Loucy (cell line): ENCODE measurements at regions not wholly inside any gene's neighbourhood (a gene's known extent, or its start where the extent isn't known, plus 50 kb on each side); places are given as distances from the start of the nearest gene placed in this dataset.

Source experiments
- H2AFZ ChIP-seq: fragments of 200-600 bp; sonication (generic); 2 replicates; pipeline ENCODE4 v1.6.0; 2016; ENCODE audit warnings: antibody characterized with exemption, mild to moderate bottlenecking, low read length, moderate library complexity
- H3F3A ChIP-seq: fragments of 200-600 bp; 2 replicates; pipeline ENCODE4 v1.6.0; 2016; ENCODE audit warnings: antibody characterized with exemption, low read depth, mild to moderate bottlenecking
- H3K27me3 ChIP-seq: fragments of 200-600 bp; sonication (generic); 2 replicates; pipeline ENCODE4 v1.6.1; 2014; ENCODE audit warnings: low read length, mild to moderate bottlenecking; ENCODE audit not compliant: insufficient read depth, poor library complexity, severe bottlenecking
- H3K36me3 ChIP-seq: fragments of 200-600 bp; sonication (generic); 2 replicates; pipeline ENCODE4 v1.6.1; 2016; ENCODE audit warnings: low read length; ENCODE audit not compliant: insufficient read depth
- H3K4me1 ChIP-seq: fragments of 200-600 bp; sonication (generic); 2 replicates; pipeline ENCODE4 v1.5.1; 2014; ENCODE audit warnings: low read length, mild to moderate bottlenecking; ENCODE audit not compliant: insufficient read depth, poor library complexity, severe bottlenecking
- H3K4me2 ChIP-seq: fragments of 200-600 bp; sonication (generic); 2 replicates; pipeline ENCODE4 v1.6.0; 2014; ENCODE audit warnings: antibody characterized with exemption, low read length, low read depth, mild to moderate bottlenecking; ENCODE audit not compliant: poor library complexity, severe bottlenecking
- H3K4me3 ChIP-seq: fragments of 200-600 bp; sonication (generic); 2 replicates; pipeline ENCODE4 v1.5.1; 2014; ENCODE audit warnings: low read length, mild to moderate bottlenecking, mixed read lengths; ENCODE audit not compliant: poor library complexity, severe bottlenecking
- H3K79me2 ChIP-seq: fragments of 200-600 bp; sonication (generic); 2 replicates; pipeline ENCODE4 v1.6.1; 2014; ENCODE audit warnings: low read length; ENCODE audit not compliant: insufficient read depth
- H3K9ac ChIP-seq: fragments of 200-600 bp; sonication (generic); 2 replicates; pipeline ENCODE4 v1.6.0; 2014; ENCODE audit warnings: mild to moderate bottlenecking, low read depth, low read length, moderate library complexity; ENCODE audit not compliant: poor library complexity, severe bottlenecking
- H3K9me2 ChIP-seq: fragments of 200-600 bp; sonication (generic); replicated peaks from 2 replicates; pipeline ENCODE4 v1.6.1; 2016; ENCODE audit warnings: low read depth, low read length, mixed read lengths
- H3K9me3 ChIP-seq: fragments of 200-600 bp; sonication (generic); 2 replicates; pipeline ENCODE4 v1.6.1; 2014; ENCODE audit warnings: mild to moderate bottlenecking, antibody characterized with exemption, low read length, low read depth; ENCODE audit not compliant: insufficient read depth
- H4K20me1 ChIP-seq: fragments of 200-600 bp; sonication (generic); 2 replicates; pipeline ENCODE4 v1.6.0; 2014; ENCODE audit warnings: antibody characterized with exemption, low read length, mild to moderate bottlenecking; ENCODE audit not compliant: insufficient read depth, poor library complexity, severe bottlenecking
- EZH2phosphoT487 ChIP-seq: fragments of 200-600 bp; IDR thresholded peaks from 2 replicates; pipeline ENCODE4 v1.6.1; 2018; ENCODE audit warnings: antibody characterized with exemption, mild to moderate bottlenecking, moderate library complexity, borderline replicate concordance
- TF ChIP-seq, protein P1 (sequence below): fragments of 200-600 bp; sonication (generic); conservative IDR thresholded peaks from 2 replicates; pipeline ENCODE4 v1.5.1; 2014; ENCODE audit warnings: mild to moderate bottlenecking, antibody characterized with exemption, low read length

DNA sequence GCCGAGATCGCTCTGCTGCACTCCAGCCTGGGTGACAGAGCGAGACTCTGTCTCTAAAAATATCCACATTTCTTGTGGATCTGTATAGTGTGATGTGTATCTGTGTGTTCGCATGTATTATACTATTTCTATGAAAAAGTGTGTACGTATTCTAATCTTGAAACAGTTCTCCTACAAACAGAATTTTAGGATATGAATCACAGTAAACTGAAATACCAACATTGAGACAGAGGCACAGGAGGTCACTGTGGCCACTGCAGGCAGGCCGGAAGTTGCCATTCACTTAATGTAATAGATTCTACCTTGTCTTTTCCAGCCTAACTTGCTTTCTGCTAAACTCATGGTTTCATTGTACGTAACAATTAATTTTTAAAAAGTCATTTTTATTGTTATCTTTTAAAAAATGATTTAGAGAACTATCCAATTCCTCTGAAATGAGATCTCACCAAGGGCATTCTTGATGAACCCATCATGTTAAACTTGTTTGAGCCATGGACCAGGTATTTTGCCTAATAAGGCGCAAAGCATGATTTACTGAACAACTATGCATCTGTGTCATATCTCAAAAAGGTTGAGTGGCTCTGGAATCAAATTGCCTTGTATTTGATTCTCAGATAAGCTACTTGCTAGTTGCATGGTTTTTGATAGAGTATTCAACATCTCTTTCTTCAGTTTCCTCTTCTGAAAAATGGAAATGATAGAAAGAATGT, 154.9 kb upstream of the GYPA start:
- no peaks in the 10 kb centered on the region for H4K20me1 ChIP-seq
- H3K4me1 ChIP-seq = no peaks in the 10 kb centered on the region
- TF ChIP-seq EZH2phosphoT487 = no peak
- TF ChIP-seq, protein P1, sequence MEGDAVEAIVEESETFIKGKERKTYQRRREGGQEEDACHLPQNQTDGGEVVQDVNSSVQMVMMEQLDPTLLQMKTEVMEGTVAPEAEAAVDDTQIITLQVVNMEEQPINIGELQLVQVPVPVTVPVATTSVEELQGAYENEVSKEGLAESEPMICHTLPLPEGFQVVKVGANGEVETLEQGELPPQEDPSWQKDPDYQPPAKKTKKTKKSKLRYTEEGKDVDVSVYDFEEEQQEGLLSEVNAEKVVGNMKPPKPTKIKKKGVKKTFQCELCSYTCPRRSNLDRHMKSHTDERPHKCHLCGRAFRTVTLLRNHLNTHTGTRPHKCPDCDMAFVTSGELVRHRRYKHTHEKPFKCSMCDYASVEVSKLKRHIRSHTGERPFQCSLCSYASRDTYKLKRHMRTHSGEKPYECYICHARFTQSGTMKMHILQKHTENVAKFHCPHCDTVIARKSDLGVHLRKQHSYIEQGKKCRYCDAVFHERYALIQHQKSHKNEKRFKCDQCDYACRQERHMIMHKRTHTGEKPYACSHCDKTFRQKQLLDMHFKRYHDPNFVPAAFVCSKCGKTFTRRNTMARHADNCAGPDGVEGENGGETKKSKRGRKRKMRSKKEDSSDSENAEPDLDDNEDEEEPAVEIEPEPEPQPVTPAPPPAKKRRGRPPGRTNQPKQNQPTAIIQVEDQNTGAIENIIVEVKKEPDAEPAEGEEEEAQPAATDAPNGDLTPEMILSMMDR = no peak
- H3K36me3 ChIP-seq = no peaks in the 10 kb centered on the region
- no peaks in the 10 kb centered on the region for H3K79me2 ChIP-seq
- H3K4me3 ChIP-seq = no peak overlapping the region
- H3K9me2 ChIP-seq = no peaks in the 10 kb centered on the region
- H2AFZ ChIP-seq = no peak overlapping the region
- no peaks in the 10 kb centered on the region for H3K27me3 ChIP-seq
- no peaks in the 10 kb centered on the region for H3F3A ChIP-seq
- no peak overlapping the region for H3K4me2 ChIP-seq
- no peaks in the 10 kb centered on the region for H3K9me3 ChIP-seq
- H3K9ac ChIP-seq = no peak overlapping the region

DNA sequence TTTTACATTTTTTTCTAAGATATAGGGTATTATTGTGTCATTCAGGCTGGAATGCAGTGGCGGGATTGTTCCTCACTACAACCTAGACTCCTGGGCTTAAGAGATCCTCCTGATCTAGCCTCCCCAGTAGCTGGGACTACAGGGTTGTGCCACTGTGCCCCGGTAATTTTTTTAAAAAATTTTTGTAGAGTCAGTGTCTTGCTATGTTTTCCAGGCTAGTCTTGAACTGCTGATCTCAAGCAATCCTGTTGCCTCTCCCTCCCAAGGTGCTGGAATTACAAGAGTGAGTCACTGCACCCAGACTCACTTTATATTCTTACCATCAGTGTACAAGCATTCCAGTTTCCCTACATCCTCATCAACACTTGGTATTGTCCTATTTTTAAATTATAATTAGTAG, 156.4 kb upstream of the GYPA start:
- Histone ChIP-seq H4K20me1 (no peaks in the 10 kb centered on the region), H3K4me1 (no peaks in the 10 kb centered on the region), H3K9me3 (no peaks in the 10 kb centered on the region), H3K79me2 (no peaks in the 10 kb centered on the region), H3K9me2 (no peaks in the 10 kb centered on the region), H3F3A (no peaks in the 10 kb centered on the region), H3K4me2 (no peak overlapping the region), H3K36me3 (no peaks in the 10 kb centered on the region), H3K9ac (no peak overlapping the region), H3K4me3 (no peak overlapping the region), H3K27me3 (no peaks in the 10 kb centered on the region), H2AFZ (no peak overlapping the region)
- TF ChIP-seq, protein P1 = no peak
- TF ChIP-seq EZH2phosphoT487 = no peak

DNA sequence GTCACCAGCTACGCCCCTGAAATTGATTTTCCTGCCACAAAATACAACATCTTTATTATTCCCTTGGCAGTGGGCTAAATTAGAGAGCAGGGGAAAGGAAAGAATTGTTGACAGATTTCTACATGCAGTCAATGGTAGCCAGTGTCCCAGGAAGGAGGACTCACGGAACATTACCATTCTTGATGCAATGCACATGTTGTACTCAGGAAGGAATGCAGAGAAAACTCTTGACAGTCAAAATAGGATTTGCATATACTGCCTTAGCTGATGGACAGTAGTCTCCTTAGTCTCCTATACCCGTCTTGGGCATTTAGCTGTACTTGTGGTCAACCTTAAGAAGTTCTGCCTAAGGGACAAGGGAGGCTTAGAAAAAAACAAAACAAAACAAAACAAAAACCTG, 158.0 kb upstream of the GYPA start:
- Histone ChIP-seq H3K27me3 (no peaks in the 10 kb centered on the region), H3K4me2 (no peak overlapping the region), H3K9me3 (no peaks in the 10 kb centered on the region), H3K79me2 (no peaks in the 10 kb centered on the region), H4K20me1 (no peaks in the 10 kb centered on the region), H3K4me1 (no peaks in the 10 kb centered on the region), H3K9me2 (no peaks in the 10 kb centered on the region), H3F3A (no peaks in the 10 kb centered on the region), H3K36me3 (no peaks in the 10 kb centered on the region), H2AFZ (no peak overlapping the region), H3K4me3 (no peak overlapping the region), H3K9ac (no peak overlapping the region)
- TF ChIP-seq, protein P1 = no peak
- TF ChIP-seq EZH2phosphoT487 = no peak
